ENCODE measurements at regions not wholly inside any gene's neighbourhood (a gene's known extent, or its start where the extent isn't known, plus 50 kb on each side); places are given as distances from the start of the nearest gene placed in this dataset.

DNA sequence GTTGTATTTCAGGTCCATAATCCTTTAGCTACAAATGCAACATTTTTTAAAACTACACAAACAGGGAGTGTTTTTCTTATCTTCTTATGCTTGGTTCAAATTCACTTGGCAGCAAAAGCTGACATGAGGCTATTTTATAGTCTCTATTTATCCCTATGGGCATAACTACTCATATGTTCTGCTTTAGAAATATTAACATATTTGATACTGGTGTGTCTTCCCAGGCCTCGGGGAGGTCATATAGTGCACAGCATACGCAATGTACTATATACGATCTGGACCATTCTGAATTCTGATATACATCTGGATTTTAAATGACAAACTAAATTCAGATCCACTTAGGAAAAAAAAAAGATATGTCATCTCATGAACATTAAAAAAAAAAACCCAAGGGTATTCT is 69.2 kb downstream of the TFAP2C start:
- TF ChIP-seq, protein P1, sequence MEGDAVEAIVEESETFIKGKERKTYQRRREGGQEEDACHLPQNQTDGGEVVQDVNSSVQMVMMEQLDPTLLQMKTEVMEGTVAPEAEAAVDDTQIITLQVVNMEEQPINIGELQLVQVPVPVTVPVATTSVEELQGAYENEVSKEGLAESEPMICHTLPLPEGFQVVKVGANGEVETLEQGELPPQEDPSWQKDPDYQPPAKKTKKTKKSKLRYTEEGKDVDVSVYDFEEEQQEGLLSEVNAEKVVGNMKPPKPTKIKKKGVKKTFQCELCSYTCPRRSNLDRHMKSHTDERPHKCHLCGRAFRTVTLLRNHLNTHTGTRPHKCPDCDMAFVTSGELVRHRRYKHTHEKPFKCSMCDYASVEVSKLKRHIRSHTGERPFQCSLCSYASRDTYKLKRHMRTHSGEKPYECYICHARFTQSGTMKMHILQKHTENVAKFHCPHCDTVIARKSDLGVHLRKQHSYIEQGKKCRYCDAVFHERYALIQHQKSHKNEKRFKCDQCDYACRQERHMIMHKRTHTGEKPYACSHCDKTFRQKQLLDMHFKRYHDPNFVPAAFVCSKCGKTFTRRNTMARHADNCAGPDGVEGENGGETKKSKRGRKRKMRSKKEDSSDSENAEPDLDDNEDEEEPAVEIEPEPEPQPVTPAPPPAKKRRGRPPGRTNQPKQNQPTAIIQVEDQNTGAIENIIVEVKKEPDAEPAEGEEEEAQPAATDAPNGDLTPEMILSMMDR (conservative IDR thresholded peaks at IDR 0.05) = no peak
- WGBS, 2 experiments (ENCODE audit: insufficient coverage in 1 of 2, insufficient read length in 1 of 2) = 92 to 95% methylated on average over 3 of the region's 3 CpGs
- peaks cover 47% of the 10 kb centered on the region for H3K27me3 Mint-ChIP-seq (ENCODE audit: insufficient read depth)
- no peak overlapping the region for H3K4me3 Mint-ChIP-seq
- H3K9me3 ChIP-seq (ENCODE audit: control insufficient read depth, low read length) = no peaks in the 10 kb centered on the region
- no peaks in the 10 kb centered on the region for H3K36me3 ChIP-seq (ENCODE audit: control insufficient read depth, insufficient read depth, low read length)
- no peak for DNase-seq
- H3K36me3 Mint-ChIP-seq (ENCODE audit: low read depth) = no peaks in the 10 kb centered on the region
- no peaks in the 10 kb centered on the region for H3K4me1 Mint-ChIP-seq
- H3K4me3 ChIP-seq (ENCODE audit: low read length) = no peak overlapping the region
- H3K9ac ChIP-seq (ENCODE audit: extremely low read depth, low read length, poor library complexity, severe bottlenecking) = no peak overlapping the region
- no peak overlapping the region for H3K27ac Mint-ChIP-seq
- peaks cover 27% of the 10 kb centered on the region for H3K27me3 ChIP-seq (ENCODE audit: control insufficient read depth, insufficient read depth, low read length, poor library complexity, severe bottlenecking)
- no peak overlapping the region for H3K27ac ChIP-seq (ENCODE audit: low read depth, low read length)
- no peaks in the 10 kb centered on the region for H3K9me3 Mint-ChIP-seq
- no peaks in the 10 kb centered on the region for H3K4me1 ChIP-seq (ENCODE audit: control insufficient read depth, insufficient read depth, low read length)

DNA sequence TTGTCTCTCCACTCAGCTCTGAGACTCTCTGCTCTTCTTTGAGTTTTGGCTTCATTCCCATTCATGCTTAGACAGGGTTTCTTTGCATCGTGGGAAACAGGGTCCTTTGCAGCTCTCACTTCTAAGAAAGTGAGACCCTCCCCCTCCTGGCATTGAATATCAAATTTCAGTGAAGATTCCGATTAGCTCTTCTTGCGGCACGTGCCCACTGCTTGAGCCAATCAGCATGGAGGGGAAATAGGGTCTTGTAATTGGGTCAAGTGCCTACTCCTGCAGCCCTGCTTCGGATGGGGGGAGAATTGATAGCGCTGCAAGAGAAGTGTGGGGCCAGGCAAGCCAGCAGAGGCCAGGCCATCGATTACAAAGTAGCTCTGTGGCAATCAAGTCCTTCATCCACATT is 69.6 kb downstream of the TFAP2C start:
- TF ChIP-seq, protein P1 (conservative IDR thresholded peaks at IDR 0.05) = no peak
- H3K27me3 Mint-ChIP-seq (ENCODE audit: insufficient read depth) = peaks cover 43% of the 10 kb centered on the region
- Histone ChIP-seq H3K27ac (ENCODE audit: low read depth, low read length) (no peak overlapping the region), H3K9me3 (ENCODE audit: control insufficient read depth, low read length) (no peaks in the 10 kb centered on the region), H3K4me3 (ENCODE audit: low read length) (no peak overlapping the region), H3K9ac (ENCODE audit: extremely low read depth, low read length, poor library complexity, severe bottlenecking) (no peak overlapping the region), H3K27me3 (ENCODE audit: control insufficient read depth, insufficient read depth, low read length, poor library complexity, severe bottlenecking) (peaks cover 26% of the 10 kb centered on the region), H3K36me3 (ENCODE audit: control insufficient read depth, insufficient read depth, low read length) (no peaks in the 10 kb centered on the region), H3K4me1 (ENCODE audit: control insufficient read depth, insufficient read depth, low read length) (no peaks in the 10 kb centered on the region)
- no peaks in the 10 kb centered on the region for H3K9me3 Mint-ChIP-seq
- no peak overlapping the region for H3K27ac Mint-ChIP-seq
- DNase-seq = no peak
- H3K4me3 Mint-ChIP-seq = no peak overlapping the region
- no peaks in the 10 kb centered on the region for H3K4me1 Mint-ChIP-seq
- 47 to 68% methylated on average over 3 to 7 of the region's 7 CpGs for WGBS, 2 experiments (ENCODE audit: insufficient coverage in 1 of 2, insufficient read length in 1 of 2)
- H3K36me3 Mint-ChIP-seq (ENCODE audit: low read depth) = no peaks in the 10 kb centered on the region

DNA sequence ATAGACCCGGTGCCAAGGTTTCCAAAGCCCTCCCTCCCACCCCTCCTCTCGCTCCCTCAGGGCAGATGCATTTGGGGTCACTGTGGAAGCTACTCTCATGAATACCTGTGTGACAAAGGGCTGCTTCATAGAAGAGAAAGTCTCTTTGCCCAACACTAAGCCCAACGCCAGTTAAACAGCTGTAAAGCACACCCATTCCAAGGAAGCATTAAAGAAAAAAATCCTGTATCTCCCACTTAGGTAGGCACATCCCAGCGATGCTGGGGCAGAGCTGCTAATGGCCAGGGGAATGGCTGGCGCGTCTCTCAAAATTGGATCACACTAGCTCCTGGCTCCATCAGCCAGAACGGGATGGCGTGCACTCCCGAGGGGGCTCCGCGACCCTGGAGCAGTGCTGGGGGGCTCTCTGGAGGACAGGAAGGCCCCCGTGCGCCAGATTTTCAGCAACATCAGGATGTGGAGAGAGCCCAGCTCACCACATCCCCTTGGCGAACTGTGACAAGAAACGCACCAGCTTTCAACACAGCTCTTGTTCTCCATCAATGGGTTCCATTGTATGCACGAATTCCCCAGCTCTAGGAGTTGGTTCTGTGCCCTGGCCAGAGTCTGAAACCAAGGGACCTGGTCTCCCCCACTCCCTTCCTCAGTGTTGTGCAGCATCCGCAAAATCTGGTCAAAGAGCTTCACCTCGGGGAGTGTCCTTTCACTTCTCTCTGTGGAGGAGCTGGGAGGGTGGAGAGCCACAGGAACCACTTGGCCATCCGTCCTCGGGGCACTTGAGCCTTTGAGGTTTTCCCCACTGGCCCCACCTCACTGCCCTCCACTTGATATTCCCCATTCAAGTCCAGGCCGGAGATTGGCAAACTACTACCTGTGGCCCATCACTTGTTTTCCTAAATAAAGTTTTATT is 74.1 kb downstream of the TFAP2C start:
- Mint-ChIP-seq H3K9me3 (no peaks in the 10 kb centered on the region), H3K36me3 (ENCODE audit: low read depth) (no peaks in the 10 kb centered on the region), H3K27me3 (ENCODE audit: insufficient read depth) (peaks cover 36% of the 10 kb centered on the region), H3K4me3 (no peak overlapping the region), H3K27ac (no peak overlapping the region), H3K4me1 (peaks cover 2% of the 10 kb centered on the region)
- H3K36me3 ChIP-seq (ENCODE audit: control insufficient read depth, insufficient read depth, low read length) = no peaks in the 10 kb centered on the region
- no peaks in the 10 kb centered on the region for H3K9me3 ChIP-seq (ENCODE audit: control insufficient read depth, low read length)
- WGBS, 2 experiments (ENCODE audit: insufficient coverage in 1 of 2, insufficient read length in 1 of 2) = 90 to 96% methylated on average over 16 to 21 of the region's 21 CpGs
- H3K4me3 ChIP-seq (ENCODE audit: low read length) = no peak overlapping the region
- H3K27me3 ChIP-seq (ENCODE audit: control insufficient read depth, insufficient read depth, low read length, poor library complexity, severe bottlenecking) = peaks cover 10% of the 10 kb centered on the region
- TF ChIP-seq, protein P1 (conservative IDR thresholded peaks at IDR 0.05) = no peak
- no peak overlapping the region for H3K9ac ChIP-seq (ENCODE audit: extremely low read depth, low read length, poor library complexity, severe bottlenecking)
- no peak overlapping the region for H3K27ac ChIP-seq (ENCODE audit: low read depth, low read length)
- no peaks in the 10 kb centered on the region for H3K4me1 ChIP-seq (ENCODE audit: control insufficient read depth, insufficient read depth, low read length)
- DNase-seq = no peak

All from endodermal cell (in vitro differentiated cells).